ENCODE measurements at regions not wholly inside any gene's neighbourhood (a gene's known extent, or its start where the extent isn't known, plus 50 kb on each side); places are given as distances from the start of the nearest gene placed in this dataset.

DNA sequence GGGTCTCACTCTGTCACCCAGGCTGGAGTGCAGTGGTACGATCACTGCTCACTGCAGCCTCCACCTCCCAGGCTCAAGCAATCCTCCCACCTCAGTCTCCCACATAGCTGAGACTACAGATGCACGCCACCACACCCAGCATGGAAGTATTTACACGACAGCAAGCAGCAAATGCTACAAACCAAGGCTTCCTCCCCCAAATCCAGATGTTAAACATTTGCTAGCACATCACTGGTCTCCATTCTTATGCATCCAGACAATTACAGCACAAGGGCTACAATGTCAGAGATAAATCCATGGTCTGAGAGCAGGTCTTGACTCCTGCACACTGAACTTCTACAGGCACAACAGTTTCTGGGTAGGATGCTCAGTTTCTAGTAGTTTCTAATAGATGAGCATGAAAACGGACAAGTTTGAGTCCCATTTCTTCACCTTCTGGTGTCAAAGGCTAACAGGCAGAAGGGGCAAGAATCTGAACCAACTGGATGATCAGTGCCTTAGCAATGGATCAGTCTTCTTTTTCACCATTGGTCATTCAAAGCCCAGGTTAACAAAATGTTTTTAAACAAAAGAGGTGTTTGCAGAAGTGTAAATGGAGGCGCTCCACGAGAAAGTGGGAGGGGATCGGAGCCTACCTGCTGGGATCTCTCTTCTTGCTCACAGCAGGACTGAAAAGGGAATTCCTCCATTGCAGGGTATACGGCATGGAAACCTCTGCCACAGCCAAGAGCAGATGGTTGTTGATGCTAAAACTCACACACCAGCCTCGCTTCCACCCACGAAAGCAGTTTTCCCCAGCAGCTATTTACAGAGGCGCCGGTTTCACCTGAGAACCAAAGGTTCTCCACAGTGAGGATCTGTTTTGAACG lies 135.0 kb upstream of the ARL4C start:
- no peak for DNase-seq

DNA sequence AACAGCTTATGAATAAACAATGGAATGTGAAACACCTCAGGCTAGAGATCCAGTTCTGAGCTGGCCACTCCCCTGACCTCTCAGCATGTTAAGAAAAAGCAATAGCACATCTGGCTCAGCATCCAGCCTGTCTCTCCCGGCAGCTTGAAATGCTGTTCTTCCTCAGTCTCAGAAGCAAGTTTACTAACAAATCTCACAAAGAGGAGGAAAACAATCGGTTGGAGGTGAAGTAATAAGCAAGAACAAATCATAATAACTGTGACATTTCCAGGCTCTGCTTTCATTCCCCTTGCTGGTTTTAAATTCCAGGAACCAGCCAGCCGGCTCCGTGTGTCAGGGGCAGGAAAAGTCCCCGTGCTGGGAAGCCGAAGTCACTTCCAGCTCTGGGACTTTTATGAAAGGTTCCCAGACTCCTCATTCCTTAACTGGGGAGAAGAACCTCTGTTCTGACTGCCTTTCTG lies 133.9 kb upstream of the ARL4C start:
- DNase-seq, result no peak

GRCh38 chr2:234629596-234629995 lies 132.7 kb upstream of the ARL4C start:
- DNase-seq, result no peak

DNA sequence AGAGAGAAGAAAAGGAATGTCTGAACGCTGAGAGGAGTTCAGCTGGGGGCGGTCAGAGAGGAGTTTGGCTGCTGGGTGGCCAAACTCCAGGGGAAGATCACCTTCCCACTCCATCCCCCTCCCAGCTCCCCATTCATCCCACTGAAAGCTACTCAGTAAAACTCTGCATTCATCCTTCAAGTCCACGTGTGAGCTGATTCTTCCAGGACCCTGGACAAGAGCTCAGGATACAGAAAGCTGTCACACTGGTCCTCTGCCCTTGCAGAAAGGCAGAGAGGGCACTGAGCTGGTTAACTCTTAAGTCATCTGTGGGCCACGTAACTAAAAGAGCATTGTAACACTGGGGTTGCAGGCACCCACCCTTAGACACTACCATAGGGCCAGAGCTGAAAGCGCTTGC lies 132.1 kb upstream of the ARL4C start:
- no peak for DNase-seq

GRCh38 chr2:234627308-234627707 lies 130.4 kb upstream of the ARL4C start:
- DNase-seq, result no peak

GRCh38 chr2:234626566-234627130 lies 129.8 kb upstream of the ARL4C start:
- no peak for DNase-seq

DNA sequence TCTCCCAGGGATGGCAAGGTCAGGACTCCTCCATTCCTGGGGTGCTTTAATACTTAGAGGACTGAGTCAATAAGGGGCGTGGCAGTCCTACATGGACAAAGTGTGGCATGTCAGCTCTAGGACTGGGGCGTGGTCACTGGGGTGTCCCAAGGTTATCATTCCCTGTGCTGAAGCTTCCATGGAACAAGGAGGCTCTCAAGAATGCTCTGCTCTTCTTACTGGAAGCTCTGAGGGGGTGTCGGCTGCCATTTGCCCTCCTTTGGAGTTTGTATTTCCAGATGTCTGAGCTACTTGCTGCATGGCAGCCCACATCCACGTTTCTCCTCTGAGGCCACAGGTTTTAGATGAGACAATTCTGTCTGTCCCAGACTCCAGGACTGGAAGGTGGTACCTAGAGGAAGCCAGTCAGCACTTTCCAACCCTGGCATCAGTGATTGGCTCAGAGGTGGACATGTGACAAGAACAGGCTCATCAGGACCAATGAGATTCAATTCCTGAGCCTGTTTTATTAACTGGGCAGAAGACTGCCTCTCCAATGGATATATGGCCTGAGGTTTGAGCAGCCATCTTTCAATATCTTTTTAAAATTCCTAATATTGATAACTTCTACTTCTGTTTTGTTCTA lies 128.9 kb upstream of the ARL4C start:
- DNase-seq, result no peak

DNA sequence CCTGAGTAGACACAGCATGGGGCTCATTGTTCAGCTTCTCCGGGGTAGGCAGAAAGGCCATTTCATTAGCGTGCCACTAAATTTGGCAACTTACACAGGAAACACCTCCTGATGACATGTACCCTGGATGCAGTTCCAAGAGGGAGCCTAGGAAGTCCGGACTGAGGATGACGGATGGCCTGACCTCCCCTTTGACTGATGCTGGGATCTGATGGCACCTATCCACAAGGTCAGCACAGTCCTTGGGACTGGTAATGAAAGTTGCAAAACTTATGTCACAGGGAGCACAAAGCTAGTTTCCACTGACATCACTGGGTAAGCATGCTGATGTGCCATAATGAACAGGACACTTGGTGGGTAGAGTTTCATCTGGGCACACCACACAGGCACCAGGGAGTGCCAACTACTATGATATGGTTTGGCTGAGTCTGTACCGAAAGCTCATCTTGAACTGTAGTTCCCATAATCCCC lies 126.7 kb upstream of the ARL4C start:
- DNase-seq, result no peak

- DNase-seq, result no peak
Observed at GRCh38 chr2:234621120-234621519, 124.2 kb upstream of the ARL4C start.

GRCh38 chr2:234620018-234620417 lies 123.1 kb upstream of the ARL4C start:
- no peak for DNase-seq

GRCh38 chr2:234615643-234616356 lies 118.9 kb upstream of the ARL4C start:
- no peak for DNase-seq

DNA sequence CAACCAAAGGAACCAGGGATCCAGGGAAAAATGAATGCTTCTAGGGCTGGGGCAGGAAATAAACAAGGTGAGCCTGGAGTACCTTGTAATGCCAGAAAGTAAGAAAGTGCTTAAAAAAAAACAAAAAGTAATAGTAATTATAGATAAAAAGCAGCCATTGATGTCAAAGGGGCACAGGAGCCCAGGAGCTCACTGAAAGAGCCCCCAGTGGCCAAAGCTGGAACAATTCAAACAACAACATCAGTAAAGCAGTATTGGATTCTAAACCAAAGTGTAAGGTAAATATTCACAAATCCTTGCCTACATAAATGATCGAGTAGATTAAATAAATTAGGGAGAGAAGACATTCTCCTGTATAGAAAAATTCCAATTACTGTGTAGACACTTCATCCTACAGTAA lies 114.3 kb upstream of the ARL4C start:
- DNase-seq, result no peak

DNA sequence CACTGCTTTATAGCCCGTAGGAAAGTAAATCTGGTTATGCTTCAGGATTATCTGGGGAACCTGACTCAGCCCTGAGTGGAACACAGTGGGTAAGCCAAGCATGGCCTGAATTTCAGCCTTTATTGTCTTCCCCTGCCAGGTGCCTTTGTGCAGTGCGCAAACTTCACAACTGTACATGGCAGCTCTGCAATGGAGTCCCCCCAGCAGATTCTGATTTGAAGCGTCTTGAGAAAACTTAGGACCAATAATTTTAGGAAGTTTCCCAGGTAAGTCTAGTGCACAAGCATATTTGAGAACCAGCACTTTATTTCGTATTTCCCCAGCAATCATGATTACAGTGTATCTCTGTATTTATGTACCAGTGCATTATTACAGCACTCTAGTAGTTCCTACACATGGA lies 112.1 kb upstream of the ARL4C start:
- DNase-seq, result no peak

DNA sequence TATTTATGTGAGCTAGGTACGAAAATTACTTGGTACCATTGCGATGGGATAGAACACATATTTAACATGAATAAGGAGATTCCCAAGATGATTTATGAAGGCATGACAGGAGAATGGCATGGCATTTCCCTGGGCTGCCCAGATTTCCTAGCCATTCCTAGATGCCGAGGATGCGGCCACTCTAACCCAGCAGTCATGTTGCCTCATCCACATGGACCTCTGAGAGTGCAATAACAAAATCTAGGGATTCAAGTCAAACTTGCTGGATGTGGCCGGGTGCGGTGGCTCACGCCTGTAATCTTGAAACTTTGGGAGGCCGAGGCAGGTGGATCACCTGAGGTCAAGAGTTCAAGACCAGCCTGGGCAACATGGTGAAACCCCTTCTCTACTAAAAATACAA lies 110.8 kb upstream of the ARL4C start:
- DNase-seq, result no peak

DNA sequence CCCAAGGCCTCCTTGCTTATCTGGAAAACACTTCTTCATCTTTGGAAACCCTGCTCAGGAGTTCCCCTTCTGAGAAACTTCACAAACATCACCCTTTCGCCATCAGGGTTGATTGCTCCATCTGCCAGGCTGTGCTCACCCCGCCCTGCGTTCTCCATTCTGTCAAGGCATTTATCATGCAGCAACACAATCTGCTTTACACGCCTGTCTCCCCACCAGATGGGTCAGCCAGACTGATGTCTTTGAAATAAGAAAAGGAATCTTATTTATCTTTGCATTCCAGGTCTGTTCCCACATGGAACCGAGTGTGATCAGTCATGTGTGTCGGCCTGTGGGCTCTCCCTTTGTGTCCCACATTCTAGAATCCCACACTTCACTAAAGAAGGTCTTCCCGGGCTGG lies 110.0 kb upstream of the ARL4C start:
- no peak for DNase-seq

- no peak for DNase-seq
Observed at GRCh38 chr2:234603619-234604018, 106.7 kb upstream of the ARL4C start.

GRCh38 chr2:234601213-234601612 lies 104.3 kb upstream of the ARL4C start:
- DNase-seq, result no peak

- DNase-seq, result no peak
Observed at GRCh38 chr2:234597576-234597861, 100.6 kb upstream of the ARL4C start.

GRCh38 chr2:234596696-234597575 lies 100.1 kb upstream of the ARL4C start:
- DNase-seq, result no peak

DNA sequence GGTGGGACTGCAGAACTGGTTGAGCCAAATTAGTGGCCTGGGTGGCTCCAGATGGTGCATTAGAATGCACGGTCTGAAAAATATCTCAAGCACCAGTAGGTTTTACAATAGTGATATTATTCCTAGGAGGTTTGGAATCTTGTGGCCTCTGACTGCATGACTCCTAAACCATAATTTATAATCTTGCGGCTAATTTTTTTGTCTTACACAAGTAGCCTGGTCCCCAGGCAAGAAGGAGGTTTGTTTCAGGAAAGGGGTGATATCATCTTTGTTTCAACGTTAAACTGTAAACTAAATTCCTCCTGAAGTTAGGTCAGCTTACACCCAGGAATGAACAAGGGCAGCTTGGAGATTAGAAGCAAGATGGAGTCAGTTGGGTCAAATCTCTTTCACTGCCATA lies 98.9 kb upstream of the ARL4C start:
- no peak for DNase-seq

- no peak for DNase-seq
Observed at GRCh38 chr2:234594715-234595114, 97.8 kb upstream of the ARL4C start.

DNA sequence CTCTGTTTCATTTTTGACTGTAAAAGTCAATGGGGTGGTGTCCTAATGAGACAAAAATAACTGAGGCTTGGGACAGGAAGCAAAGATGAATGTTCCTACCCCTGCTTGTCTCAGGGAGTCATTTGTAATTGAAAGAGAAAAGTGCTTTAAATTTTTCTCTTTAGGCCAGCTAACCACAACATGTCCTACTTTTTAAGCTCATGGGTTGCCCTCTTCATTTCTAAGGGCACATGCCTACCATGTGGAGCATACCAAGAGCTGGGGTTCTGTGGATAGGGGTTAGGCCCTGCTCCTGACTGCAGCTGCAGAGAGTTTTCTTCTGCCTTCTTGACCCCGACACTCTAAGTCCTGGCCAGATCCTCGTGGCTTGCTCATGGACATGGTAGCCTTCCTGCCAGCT lies 96.8 kb upstream of the ARL4C start:
- DNase-seq, result no peak

- no peak for DNase-seq
Observed at GRCh38 chr2:234592541-234592940, 95.7 kb upstream of the ARL4C start.
